MCF 10A (cell line): ENCODE measurements at regions not wholly inside any gene's neighbourhood (a gene's known extent, or its start where the extent isn't known, plus 50 kb on each side); places are given as distances from the start of the nearest gene placed in this dataset.

Source experiments
- BruUV-seq: library from RNA; stranded (reverse); fragments of 400-500 nt; replicated peaks from 2 replicates; lab custom pipeline; 2021; lab: Mats Ljungman, UMichigan
- CTCF ChIA-PET: fragments of 300-600 bp; sonication (Branson Sonifier 250); formaldehyde crosslinking; extraction: SDS; loops from one replicate; lab custom pipeline; 2021; ENCODE audit warnings: antibody characterized with exemption, inconsistent platforms; lab: Yijun Ruan, JAX
- POLR2A ChIA-PET: fragments of 300-600, 350-650 bp; sonication (Branson Sonifier 250); formaldehyde crosslinking; extraction: SDS; loops from one replicate; lab custom pipeline; 2020; ENCODE audit warnings: antibody characterized with exemption, inconsistent platforms; lab: Yijun Ruan, JAX
- DNase-seq: peaks from one replicate; pipeline ENCODE4 v3.0.0-alpha.2; 2018; ENCODE audit not compliant: unreplicated experiment
- H3K27ac Mint-ChIP-seq: one replicate; pipeline ENCODE4 v1.8.0; 2022; ENCODE audit warnings: mild to moderate bottlenecking, low read depth, mixed read lengths; ENCODE audit not compliant: unreplicated experiment
- H3K27me3 Mint-ChIP-seq: one replicate; pipeline ENCODE4 v1.8.0; 2022; ENCODE audit warnings: mixed read lengths; ENCODE audit not compliant: insufficient read depth, unreplicated experiment
- H3K36me3 Mint-ChIP-seq: one replicate; pipeline ENCODE4 v1.8.0; 2022; ENCODE audit warnings: mild to moderate bottlenecking, moderate library complexity, mixed read lengths; ENCODE audit not compliant: insufficient read depth, unreplicated experiment
- H3K4me1 Mint-ChIP-seq: one replicate; pipeline ENCODE4 v1.8.0; 2022; ENCODE audit warnings: mixed read lengths; ENCODE audit not compliant: insufficient read depth, unreplicated experiment
- H3K4me3 Mint-ChIP-seq: one replicate; pipeline ENCODE4 v1.8.0; 2022; ENCODE audit warnings: mild to moderate bottlenecking, moderate library complexity, mixed read lengths; ENCODE audit not compliant: unreplicated experiment
- H3K9me3 Mint-ChIP-seq: one replicate; pipeline ENCODE4 v1.8.0; 2022; ENCODE audit warnings: mixed read lengths; ENCODE audit not compliant: unreplicated experiment
- intact Hi-C: fragments of 100-400 bp; cut with micrococcal nuclease; formaldehyde crosslinking; loops from 2 replicates; pipeline ENCODE4 v1.14.1; 2022
- TF ChIP-seq, protein P1 (sequence below): fragments of 200-600 bp; IDR thresholded peaks from one replicate; pipeline ENCODE4 v1.8.0; 2022; ENCODE audit warnings: antibody characterized with exemption, mild to moderate bottlenecking; ENCODE audit not compliant: unreplicated experiment

DNA sequence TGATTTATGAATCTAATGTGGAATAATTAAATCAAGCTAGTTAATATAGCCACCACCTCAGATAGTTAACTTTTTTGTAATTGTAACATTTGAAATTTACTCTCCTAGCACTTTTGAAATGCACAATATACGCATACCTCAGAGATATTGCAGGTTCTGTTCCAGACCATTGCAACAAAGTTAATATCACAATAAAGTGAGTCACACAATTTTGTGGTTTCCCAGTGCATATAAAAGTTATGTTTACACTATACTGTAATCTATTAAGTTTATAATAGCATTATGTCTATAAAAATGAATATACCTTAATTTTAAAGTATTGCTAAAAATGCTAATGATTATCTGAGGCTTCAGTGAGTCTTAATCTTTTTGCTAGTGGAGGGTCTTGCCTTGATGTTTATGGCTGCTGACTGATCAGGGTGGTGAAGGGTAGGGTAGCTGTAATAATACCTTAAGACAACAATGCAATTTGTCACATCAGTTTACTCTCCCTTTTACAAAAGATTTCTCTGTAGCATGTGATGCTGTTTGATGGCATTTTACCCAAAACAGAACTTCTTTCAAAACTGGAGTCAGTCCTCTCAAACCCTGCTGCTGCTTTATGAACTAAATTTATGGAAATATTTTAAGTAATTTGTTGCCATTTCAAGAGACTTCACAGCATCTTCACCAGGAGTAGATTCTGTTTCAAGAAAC is 235.1 kb upstream of the ADAMTSL1 start:
- peaks cover 30% of the 10 kb centered on the region for H3K4me1 Mint-ChIP-seq
- peak overlapping the region; percentile 55 for H3K4me3 Mint-ChIP-seq
- H3K27me3 Mint-ChIP-seq = no peaks in the 10 kb centered on the region
- peak overlapping the region; percentile 88 for H3K27ac Mint-ChIP-seq
- POLR2A ChIA-PET = interaction anchor here (1.0 to 1.3 kb wide), 2 partner anchors 155 to 810 kb away, joined by 4 to 5 read pairs; partner anchors contain the start of gene RRAGA
- no peaks in the 10 kb centered on the region for H3K36me3 Mint-ChIP-seq
- CTCF ChIA-PET = interaction anchor here (0.6 to 2.6 kb wide), 7 partner anchors 9 to 791 kb away, joined by 3 to 7 read pairs (median 4); no protein-coding TSS in a partner anchor
- peaks cover 18% of the 10 kb centered on the region for H3K9me3 Mint-ChIP-seq
- TF ChIP-seq, protein P1, sequence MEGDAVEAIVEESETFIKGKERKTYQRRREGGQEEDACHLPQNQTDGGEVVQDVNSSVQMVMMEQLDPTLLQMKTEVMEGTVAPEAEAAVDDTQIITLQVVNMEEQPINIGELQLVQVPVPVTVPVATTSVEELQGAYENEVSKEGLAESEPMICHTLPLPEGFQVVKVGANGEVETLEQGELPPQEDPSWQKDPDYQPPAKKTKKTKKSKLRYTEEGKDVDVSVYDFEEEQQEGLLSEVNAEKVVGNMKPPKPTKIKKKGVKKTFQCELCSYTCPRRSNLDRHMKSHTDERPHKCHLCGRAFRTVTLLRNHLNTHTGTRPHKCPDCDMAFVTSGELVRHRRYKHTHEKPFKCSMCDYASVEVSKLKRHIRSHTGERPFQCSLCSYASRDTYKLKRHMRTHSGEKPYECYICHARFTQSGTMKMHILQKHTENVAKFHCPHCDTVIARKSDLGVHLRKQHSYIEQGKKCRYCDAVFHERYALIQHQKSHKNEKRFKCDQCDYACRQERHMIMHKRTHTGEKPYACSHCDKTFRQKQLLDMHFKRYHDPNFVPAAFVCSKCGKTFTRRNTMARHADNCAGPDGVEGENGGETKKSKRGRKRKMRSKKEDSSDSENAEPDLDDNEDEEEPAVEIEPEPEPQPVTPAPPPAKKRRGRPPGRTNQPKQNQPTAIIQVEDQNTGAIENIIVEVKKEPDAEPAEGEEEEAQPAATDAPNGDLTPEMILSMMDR = no peak
- intact Hi-C loops = loop anchor here (2.0 kb wide), 1 partner anchor 36 kb away; no protein-coding TSS in a partner anchor
- peak; percentile 70 for DNase-seq
- no TSS peak for BruUV-seq

DNA sequence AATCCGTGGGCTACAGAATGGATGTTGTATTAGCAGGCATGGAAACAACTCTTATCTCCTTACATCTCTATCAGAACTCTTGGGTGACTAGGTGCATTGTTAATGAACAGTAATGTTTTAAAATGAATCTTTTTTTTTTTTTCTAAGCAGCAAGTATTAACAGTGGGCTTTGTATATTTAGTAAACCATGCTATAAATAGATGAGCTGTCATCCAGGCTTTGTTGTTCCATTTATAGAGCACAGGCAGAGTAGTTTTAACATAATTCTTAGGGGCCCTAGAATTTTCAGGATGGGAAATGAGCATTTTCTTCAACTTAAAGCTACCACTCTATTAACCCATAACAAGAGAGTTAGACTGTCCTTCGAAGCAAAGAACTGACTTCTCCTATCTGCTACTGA is 233.7 kb upstream of the ADAMTSL1 start:
- CTCF ChIA-PET = interaction anchor here (1.0 kb wide), 1 partner anchor 181 kb away, joined by 4 read pairs; no protein-coding TSS in a partner anchor
- Mint-ChIP-seq H3K27me3 (no peaks in the 10 kb centered on the region), H3K9me3 (peaks cover 30% of the 10 kb centered on the region), H3K36me3 (no peaks in the 10 kb centered on the region), H3K4me1 (peaks cover 27% of the 10 kb centered on the region), H3K4me3 (no peak overlapping the region), H3K27ac (no peak overlapping the region)
- BruUV-seq = no TSS peak
- intact Hi-C loops = no loop called here
- POLR2A ChIA-PET = no interaction called here
- TF ChIP-seq, protein P1 = no peak
- DNase-seq = no peak

DNA sequence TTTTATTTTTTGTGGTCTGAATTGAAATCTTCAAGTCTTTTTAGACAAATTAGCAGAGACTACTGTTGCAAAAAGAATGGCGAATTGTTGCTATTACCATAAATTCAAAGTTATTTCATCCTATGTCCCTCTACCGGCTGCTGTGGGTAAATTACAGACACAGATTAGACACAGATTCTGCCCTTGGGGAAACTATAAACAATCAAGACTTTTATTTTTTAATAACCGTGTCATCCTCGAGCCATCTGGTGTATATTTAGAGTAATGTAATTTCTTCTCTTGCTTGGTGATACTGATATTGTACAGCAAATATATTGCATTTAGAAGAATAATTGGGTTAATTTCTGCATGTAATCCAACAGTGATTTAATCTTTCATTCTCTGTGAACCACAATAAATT is 228.0 kb upstream of the ADAMTSL1 start:
- ChIA-PET POLR2A (no interaction called here), CTCF (no interaction called here)
- intact Hi-C loops = no loop called here
- no peak for DNase-seq
- Mint-ChIP-seq H3K4me1 (no peaks in the 10 kb centered on the region), H3K4me3 (no peak overlapping the region), H3K27ac (no peak overlapping the region), H3K9me3 (peaks cover 29% of the 10 kb centered on the region), H3K27me3 (no peaks in the 10 kb centered on the region), H3K36me3 (no peaks in the 10 kb centered on the region)
- TF ChIP-seq, protein P1 = no peak
- BruUV-seq = no TSS peak

DNA sequence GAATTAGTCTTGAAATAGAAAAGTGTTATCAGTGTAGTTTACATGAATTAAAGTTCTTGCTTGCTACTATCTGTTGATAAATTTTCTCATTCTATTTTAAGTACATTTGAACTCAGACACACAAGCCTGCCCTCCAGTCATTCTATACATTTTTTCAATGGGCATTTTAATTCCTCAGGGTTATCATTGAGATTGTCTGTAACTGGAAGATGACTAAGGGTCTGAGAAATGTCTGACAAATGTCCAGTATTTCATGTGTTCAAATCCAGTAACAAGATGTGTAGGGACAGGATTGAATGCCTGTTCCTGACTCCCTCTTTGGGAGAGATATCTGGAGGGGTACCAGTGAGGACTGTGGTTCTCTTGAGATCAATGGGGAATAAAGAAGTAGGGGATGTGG is 223.9 kb upstream of the ADAMTSL1 start:
- no peaks in the 10 kb centered on the region for H3K36me3 Mint-ChIP-seq
- POLR2A ChIA-PET = no interaction called here
- H3K4me3 Mint-ChIP-seq = no peak overlapping the region
- BruUV-seq = no TSS peak
- no peaks in the 10 kb centered on the region for H3K9me3 Mint-ChIP-seq
- CTCF ChIA-PET = interaction anchor here (1.1 kb wide), 2 partner anchors 193 to 776 kb away, joined by 3 to 4 read pairs; no protein-coding TSS in a partner anchor
- intact Hi-C loops = no loop called here
- H3K4me1 Mint-ChIP-seq = no peaks in the 10 kb centered on the region
- TF ChIP-seq, protein P1 = no peak
- no peak overlapping the region for H3K27ac Mint-ChIP-seq
- no peaks in the 10 kb centered on the region for H3K27me3 Mint-ChIP-seq
- no peak for DNase-seq
